ENCODE measurements at regions not wholly inside any gene's neighbourhood (a gene's known extent, or its start where the extent isn't known, plus 50 kb on each side); places are given as distances from the start of the nearest gene placed in this dataset.

- Histone ChIP-seq H3K4me1 (ENCODE audit: insufficient read depth, poor library complexity, severe bottlenecking) (peaks cover 37% of the 10 kb centered on the region), H3K27ac (ENCODE audit: poor library complexity, severe bottlenecking) (no peak overlapping the region), H3K4me3 (ENCODE audit: severe bottlenecking) (no peak overlapping the region), H3K36me3 (ENCODE audit: low read depth) (no peaks in the 10 kb centered on the region), H3K9me3 (ENCODE audit: severe bottlenecking) (no peaks in the 10 kb centered on the region), H3K27me3 (ENCODE audit: insufficient read depth, poor library complexity, severe bottlenecking) (no peaks in the 10 kb centered on the region)
- TF ChIP-seq, protein P1, sequence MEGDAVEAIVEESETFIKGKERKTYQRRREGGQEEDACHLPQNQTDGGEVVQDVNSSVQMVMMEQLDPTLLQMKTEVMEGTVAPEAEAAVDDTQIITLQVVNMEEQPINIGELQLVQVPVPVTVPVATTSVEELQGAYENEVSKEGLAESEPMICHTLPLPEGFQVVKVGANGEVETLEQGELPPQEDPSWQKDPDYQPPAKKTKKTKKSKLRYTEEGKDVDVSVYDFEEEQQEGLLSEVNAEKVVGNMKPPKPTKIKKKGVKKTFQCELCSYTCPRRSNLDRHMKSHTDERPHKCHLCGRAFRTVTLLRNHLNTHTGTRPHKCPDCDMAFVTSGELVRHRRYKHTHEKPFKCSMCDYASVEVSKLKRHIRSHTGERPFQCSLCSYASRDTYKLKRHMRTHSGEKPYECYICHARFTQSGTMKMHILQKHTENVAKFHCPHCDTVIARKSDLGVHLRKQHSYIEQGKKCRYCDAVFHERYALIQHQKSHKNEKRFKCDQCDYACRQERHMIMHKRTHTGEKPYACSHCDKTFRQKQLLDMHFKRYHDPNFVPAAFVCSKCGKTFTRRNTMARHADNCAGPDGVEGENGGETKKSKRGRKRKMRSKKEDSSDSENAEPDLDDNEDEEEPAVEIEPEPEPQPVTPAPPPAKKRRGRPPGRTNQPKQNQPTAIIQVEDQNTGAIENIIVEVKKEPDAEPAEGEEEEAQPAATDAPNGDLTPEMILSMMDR (IDR thresholded peaks at IDR 0.05; ENCODE audit: poor library complexity, severe bottlenecking): no peak
- DNase-seq (ENCODE audit: low spot score) (no peak), ATAC-seq (ENCODE audit: low read depth) (no peak)
Measured at GRCh38 chr1:96358057-96358456, 363.5 kb upstream of the PTBP2 start.

GRCh38 chr1:96360036-96360795 lies 361.4 kb upstream of the PTBP2 start:
- no peaks in the 10 kb centered on the region for H3K36me3 ChIP-seq (ENCODE audit: low read depth)
- peak overlapping the region; percentile 18 for H3K27ac ChIP-seq (ENCODE audit: poor library complexity, severe bottlenecking)
- no peaks in the 10 kb centered on the region for H3K27me3 ChIP-seq (ENCODE audit: insufficient read depth, poor library complexity, severe bottlenecking)
- TF ChIP-seq, protein P1 (IDR thresholded peaks at IDR 0.05; ENCODE audit: poor library complexity, severe bottlenecking): no peak
- ATAC-seq (ENCODE audit: low read depth): peak; percentile 38
- peaks cover 58% of the 10 kb centered on the region for H3K4me1 ChIP-seq (ENCODE audit: insufficient read depth, poor library complexity, severe bottlenecking)
- no peaks in the 10 kb centered on the region for H3K9me3 ChIP-seq (ENCODE audit: severe bottlenecking)
- H3K4me3 ChIP-seq (ENCODE audit: severe bottlenecking): no peak overlapping the region
- no peak for DNase-seq (ENCODE audit: low spot score)

GRCh38 chr1:96361271-96361856 lies 360.2 kb upstream of the PTBP2 start:
- no peaks in the 10 kb centered on the region for H3K9me3 ChIP-seq (ENCODE audit: severe bottlenecking)
- no peak for ATAC-seq (ENCODE audit: low read depth)
- H3K27ac ChIP-seq (ENCODE audit: poor library complexity, severe bottlenecking): peak overlapping the region; percentile 87
- TF ChIP-seq, protein P1 (IDR thresholded peaks at IDR 0.05; ENCODE audit: poor library complexity, severe bottlenecking): no peak
- H3K4me3 ChIP-seq (ENCODE audit: severe bottlenecking): no peak overlapping the region
- no peaks in the 10 kb centered on the region for H3K36me3 ChIP-seq (ENCODE audit: low read depth)
- no peaks in the 10 kb centered on the region for H3K27me3 ChIP-seq (ENCODE audit: insufficient read depth, poor library complexity, severe bottlenecking)
- H3K4me1 ChIP-seq (ENCODE audit: insufficient read depth, poor library complexity, severe bottlenecking): peaks cover 64% of the 10 kb centered on the region
- no peak for DNase-seq (ENCODE audit: low spot score)

DNA sequence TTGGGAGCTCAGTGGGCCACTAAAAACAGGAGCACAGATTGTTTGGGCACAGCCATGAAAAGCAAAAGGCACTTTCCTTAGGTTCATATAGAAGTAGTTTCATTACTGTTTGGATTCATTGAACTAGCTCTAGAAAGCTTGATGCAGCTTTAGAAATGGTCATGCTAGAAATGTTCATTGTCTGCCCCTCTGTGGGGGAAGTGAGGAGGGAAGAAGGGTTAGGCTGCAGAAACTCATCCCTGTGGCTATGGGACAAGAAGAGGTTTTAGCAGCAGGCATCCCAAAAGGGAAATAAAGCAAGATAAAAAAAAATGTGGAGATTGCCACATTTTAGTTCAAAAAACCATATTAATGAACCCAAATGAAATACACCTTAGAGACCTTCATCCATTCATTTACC lies 359.6 kb upstream of the PTBP2 start:
- H3K27ac ChIP-seq (ENCODE audit: poor library complexity, severe bottlenecking): peak overlapping the region; percentile 87
- no peak for DNase-seq (ENCODE audit: low spot score)
- ATAC-seq (ENCODE audit: low read depth): no peak

More for the DNA sequence above, 359.6 kb upstream of the PTBP2 start:
- H3K27me3 ChIP-seq (ENCODE audit: insufficient read depth, poor library complexity, severe bottlenecking): no peaks in the 10 kb centered on the region
- TF ChIP-seq, protein P1 (IDR thresholded peaks at IDR 0.05; ENCODE audit: poor library complexity, severe bottlenecking): no peak
- peaks cover 61% of the 10 kb centered on the region for H3K4me1 ChIP-seq (ENCODE audit: insufficient read depth, poor library complexity, severe bottlenecking)
- no peaks in the 10 kb centered on the region for H3K36me3 ChIP-seq (ENCODE audit: low read depth)
- H3K4me3 ChIP-seq (ENCODE audit: severe bottlenecking): no peak overlapping the region
- H3K9me3 ChIP-seq (ENCODE audit: severe bottlenecking): no peaks in the 10 kb centered on the region
